H1 (cell line): ENCODE measurements at regions not wholly inside any gene's neighbourhood (a gene's known extent, or its start where the extent isn't known, plus 50 kb on each side); places are given as distances from the start of the nearest gene placed in this dataset.

Source experiments
- CBX5 ChIP-seq: fragments of 300-800, 300-1000 bp; sonication (generic); IDR thresholded peaks from 2 replicates; pipeline ENCODE4 v1.7.1; 2016; ENCODE audit warnings: antibody characterized with exemption, low read length, low read depth
- GABPA ChIP-seq: IDR thresholded peaks from 2 replicates; pipeline ENCODE4 v1.6.1; 2011; ENCODE audit warnings: mild to moderate bottlenecking, low read length, moderate library complexity, borderline replicate concordance; ENCODE audit not compliant: insufficient read depth
- HDAC2 ChIP-seq, 2 experiments: fragments of 300-600 bp in 1 of 2; sonication (generic) in 1 of 2; IDR thresholded peaks; 2 replicates each; pipeline ENCODE4 v1.6.1; 2011 to 2012; ENCODE audit warnings: low read depth in 2 of 2, low read length in 2 of 2, mild to moderate bottlenecking in 2 of 2, moderate library complexity in 2 of 2, borderline replicate concordance in 1 of 2, inconsistent platforms in 1 of 2
- MAFK ChIP-seq: IDR thresholded peaks from 2 replicates; pipeline ENCODE4 v1.6.1; 2012; ENCODE audit warnings: low read depth, mild to moderate bottlenecking, improper control_type of control experiment, low read length
- POLR2A ChIP-seq, 2 experiments: IDR thresholded peaks; 1 replicate in 1 of 2; 2 replicates in 1 of 2; pipeline ENCODE4 v1.6.1; 2011; ENCODE audit warnings: low read depth in 2 of 2, low read length in 2 of 2, mild to moderate bottlenecking in 2 of 2; ENCODE audit errors: control extremely low read depth in 1 of 2
- TF ChIP-seq, protein P1 (sequence below): IDR thresholded peaks from 2 replicates; pipeline ENCODE4 v1.6.1; 2012; ENCODE audit warnings: low read length, inconsistent platforms

DNA sequence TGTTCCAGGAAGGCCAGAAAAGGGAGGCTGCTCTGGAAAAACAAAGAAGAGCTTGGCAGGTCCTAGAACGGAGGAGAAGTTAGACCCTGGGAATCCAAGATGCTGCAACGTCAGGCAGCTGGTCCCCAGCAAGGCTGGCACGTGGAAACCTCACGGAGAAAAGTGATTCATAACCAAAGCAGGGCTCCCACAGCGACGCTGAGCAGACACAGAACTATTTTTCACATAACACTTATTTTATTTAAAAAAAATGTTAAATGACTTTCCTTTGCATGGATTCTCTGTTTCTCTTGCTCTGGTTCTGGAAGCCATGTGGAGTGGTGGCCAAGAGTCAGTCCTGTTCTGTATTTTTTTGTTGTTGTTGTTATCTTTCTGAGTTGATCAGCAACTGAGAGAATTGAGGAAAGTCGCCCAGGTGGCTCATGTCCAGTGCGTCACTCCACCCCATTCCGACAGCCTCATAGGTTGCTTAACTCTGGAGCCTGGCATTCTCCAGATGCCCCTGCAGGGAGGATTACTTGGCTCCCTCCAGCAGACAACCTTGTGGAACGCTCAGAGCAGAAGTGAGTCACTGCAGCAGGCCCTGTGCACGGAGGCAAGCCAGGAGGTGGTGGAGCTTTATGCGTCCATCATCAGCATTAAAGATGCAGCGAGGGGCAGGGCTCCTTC is 229.9 kb upstream of the HDAC4 start (continued):
- TF ChIP-seq, protein P1, sequence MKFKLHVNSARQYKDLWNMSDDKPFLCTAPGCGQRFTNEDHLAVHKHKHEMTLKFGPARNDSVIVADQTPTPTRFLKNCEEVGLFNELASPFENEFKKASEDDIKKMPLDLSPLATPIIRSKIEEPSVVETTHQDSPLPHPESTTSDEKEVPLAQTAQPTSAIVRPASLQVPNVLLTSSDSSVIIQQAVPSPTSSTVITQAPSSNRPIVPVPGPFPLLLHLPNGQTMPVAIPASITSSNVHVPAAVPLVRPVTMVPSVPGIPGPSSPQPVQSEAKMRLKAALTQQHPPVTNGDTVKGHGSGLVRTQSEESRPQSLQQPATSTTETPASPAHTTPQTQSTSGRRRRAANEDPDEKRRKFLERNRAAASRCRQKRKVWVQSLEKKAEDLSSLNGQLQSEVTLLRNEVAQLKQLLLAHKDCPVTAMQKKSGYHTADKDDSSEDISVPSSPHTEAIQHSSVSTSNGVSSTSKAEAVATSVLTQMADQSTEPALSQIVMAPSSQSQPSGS, result no peak
- TF ChIP-seq POLR2A (IDR thresholded peaks at IDR 0.05; ENCODE audit: control extremely low read depth in 1 of 2, low read depth in 2 of 2, low read length in 2 of 2) (no peak), GABPA (no peak), MAFK (no peak), CBX5 (no peak), HDAC2 (IDR thresholded peaks at IDR 0.05; ENCODE audit: borderline replicate concordance in 1 of 2, low read depth in 2 of 2, low read length in 2 of 2) (no peak)
